ENCODE measurements at regions not wholly inside any gene's neighbourhood (a gene's known extent, or its start where the extent isn't known, plus 50 kb on each side); places are given as distances from the start of the nearest gene placed in this dataset.

DNA sequence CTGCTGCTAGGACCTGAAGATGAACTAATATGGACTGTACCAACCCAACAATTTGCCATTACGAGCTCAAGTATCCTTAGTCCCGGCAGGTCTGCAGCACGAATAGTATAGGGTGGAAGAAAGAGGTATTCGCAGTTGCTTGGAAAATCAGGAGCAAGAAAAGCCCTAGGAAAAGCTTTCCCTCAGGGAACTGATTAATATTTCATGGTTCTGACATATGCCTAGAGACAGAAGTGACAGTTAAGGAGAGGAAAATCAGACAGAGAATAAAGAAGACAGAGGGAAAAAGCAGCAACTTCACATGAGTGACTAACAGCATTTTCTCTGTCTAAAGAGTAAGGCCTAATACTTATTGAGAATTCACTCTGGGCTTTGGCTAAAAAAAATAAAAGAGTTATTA, 602.9 kb upstream of the ATP2B1 start:
- TF ChIP-seq, protein P1, sequence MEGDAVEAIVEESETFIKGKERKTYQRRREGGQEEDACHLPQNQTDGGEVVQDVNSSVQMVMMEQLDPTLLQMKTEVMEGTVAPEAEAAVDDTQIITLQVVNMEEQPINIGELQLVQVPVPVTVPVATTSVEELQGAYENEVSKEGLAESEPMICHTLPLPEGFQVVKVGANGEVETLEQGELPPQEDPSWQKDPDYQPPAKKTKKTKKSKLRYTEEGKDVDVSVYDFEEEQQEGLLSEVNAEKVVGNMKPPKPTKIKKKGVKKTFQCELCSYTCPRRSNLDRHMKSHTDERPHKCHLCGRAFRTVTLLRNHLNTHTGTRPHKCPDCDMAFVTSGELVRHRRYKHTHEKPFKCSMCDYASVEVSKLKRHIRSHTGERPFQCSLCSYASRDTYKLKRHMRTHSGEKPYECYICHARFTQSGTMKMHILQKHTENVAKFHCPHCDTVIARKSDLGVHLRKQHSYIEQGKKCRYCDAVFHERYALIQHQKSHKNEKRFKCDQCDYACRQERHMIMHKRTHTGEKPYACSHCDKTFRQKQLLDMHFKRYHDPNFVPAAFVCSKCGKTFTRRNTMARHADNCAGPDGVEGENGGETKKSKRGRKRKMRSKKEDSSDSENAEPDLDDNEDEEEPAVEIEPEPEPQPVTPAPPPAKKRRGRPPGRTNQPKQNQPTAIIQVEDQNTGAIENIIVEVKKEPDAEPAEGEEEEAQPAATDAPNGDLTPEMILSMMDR (IDR thresholded peaks at IDR 0.05), result no peak
- TF ChIP-seq POLR2AphosphoS5 (IDR thresholded peaks at IDR 0.05), result no peak
